ENCODE measurements at regions not wholly inside any gene's neighbourhood (a gene's known extent, or its start where the extent isn't known, plus 50 kb on each side); places are given as distances from the start of the nearest gene placed in this dataset.

DNA sequence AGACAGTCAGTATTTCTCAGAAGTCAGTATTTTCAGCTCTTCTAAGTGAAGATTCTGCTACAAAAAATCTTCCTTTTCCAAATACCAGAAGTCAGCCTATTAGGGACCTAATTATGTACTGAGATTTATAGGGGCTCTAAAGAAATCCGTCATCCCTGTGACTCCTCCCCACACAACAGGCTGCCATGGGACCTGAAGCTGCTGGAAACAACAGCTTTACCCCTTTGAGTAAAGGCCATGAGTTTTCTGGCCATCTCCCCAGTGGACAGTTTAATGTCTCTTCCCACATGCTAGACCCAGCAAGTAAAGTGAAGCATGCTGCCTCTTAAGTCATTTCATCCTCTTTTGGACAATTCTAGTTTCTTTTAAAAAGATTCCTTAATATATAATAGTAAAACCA lies 255.7 kb upstream of the ACVR2A start:
- Histone ChIP-seq H2BK120ac (ENCODE audit: low read depth, low read length, poor library complexity, severe bottlenecking) (no peak overlapping the region), H2AK5ac (ENCODE audit: insufficient read length, low read length) (no peak overlapping the region), H3K9ac (ENCODE audit: extremely low read depth, insufficient read length, low read length) (no peak overlapping the region), H3K23ac (ENCODE audit: insufficient read length, low read depth, low read length) (no peak overlapping the region), H3K4me2 (ENCODE audit: insufficient read depth, insufficient read length, low read length) (no peak overlapping the region), H4K5ac (ENCODE audit: insufficient read length, low read depth, low read length) (no peak overlapping the region), H3K27ac (ENCODE audit: insufficient read length, low read depth, low read length) (no peak overlapping the region), H3K14ac (ENCODE audit: insufficient read depth, low read length) (no peak overlapping the region), H3T11ph (ENCODE audit: low read length) (no peak overlapping the region), H3K4me1 (ENCODE audit: insufficient read depth, low read length) (no peaks in the 10 kb centered on the region), H3K4ac (ENCODE audit: low read depth, low read length) (no peak overlapping the region), H3K79me1 (ENCODE audit: insufficient read depth, low read depth, low read length, poor library complexity, severe bottlenecking) (no peaks in the 10 kb centered on the region), H4K20me1 (ENCODE audit: control insufficient read depth, insufficient read depth, insufficient read length) (no peaks in the 10 kb centered on the region), H3K9me3 (ENCODE audit: control insufficient read depth, low read depth, low read length) (no peaks in the 10 kb centered on the region), H3K56ac (ENCODE audit: insufficient read length, low read depth, low read length) (no peak overlapping the region), H2BK5ac (ENCODE audit: insufficient read length, low read length) (no peak overlapping the region), H3K23me2 (ENCODE audit: insufficient read length, low read depth, low read length, poor library complexity, severe bottlenecking) (no peaks in the 10 kb centered on the region), H4K91ac (ENCODE audit: insufficient read length, low read depth, low read length) (no peak overlapping the region), H2BK15ac (ENCODE audit: low read depth, low read length) (no peak overlapping the region), H2BK20ac (ENCODE audit: low read depth, low read length, poor library complexity, severe bottlenecking) (no peak overlapping the region), H3K27me3 (ENCODE audit: insufficient read depth, low read length) (no peaks in the 10 kb centered on the region), H3K18ac (ENCODE audit: insufficient read length, low read depth, low read length) (no peak overlapping the region), H4K8ac (replicated peaks; ENCODE audit: insufficient read length, low read depth, low read length) (no peak overlapping the region), H2AFZ (ENCODE audit: low read length) (no peak overlapping the region), H2BK12ac (ENCODE audit: insufficient read length, low read depth, low read length) (no peak overlapping the region), H3K79me2 (ENCODE audit: insufficient read depth, low read length) (no peaks in the 10 kb centered on the region)
- H3K27ac Mint-ChIP-seq, result no peak overlapping the region
- H3K36me3 Mint-ChIP-seq (ENCODE audit: insufficient read depth in 1 of 3, low read depth in 3 of 3), result peaks cover 0 to 17% (median 6%) of the 10 kb centered on the region in 3 experiments; a peak in 5 of 7 replicates
- WGBS (ENCODE audit: extremely low coverage, insufficient read length, low lambda C conversion rate), result no CpG with 5 or more reads among the region's 1 CpG
- no peaks in the 10 kb centered on the region; the same call in 1 of the 2 replicates for H3K27me3 Mint-ChIP-seq (ENCODE audit: low read depth)
- H3K4me3 Mint-ChIP-seq, result no peak overlapping the region
- TF ChIP-seq, protein P1, sequence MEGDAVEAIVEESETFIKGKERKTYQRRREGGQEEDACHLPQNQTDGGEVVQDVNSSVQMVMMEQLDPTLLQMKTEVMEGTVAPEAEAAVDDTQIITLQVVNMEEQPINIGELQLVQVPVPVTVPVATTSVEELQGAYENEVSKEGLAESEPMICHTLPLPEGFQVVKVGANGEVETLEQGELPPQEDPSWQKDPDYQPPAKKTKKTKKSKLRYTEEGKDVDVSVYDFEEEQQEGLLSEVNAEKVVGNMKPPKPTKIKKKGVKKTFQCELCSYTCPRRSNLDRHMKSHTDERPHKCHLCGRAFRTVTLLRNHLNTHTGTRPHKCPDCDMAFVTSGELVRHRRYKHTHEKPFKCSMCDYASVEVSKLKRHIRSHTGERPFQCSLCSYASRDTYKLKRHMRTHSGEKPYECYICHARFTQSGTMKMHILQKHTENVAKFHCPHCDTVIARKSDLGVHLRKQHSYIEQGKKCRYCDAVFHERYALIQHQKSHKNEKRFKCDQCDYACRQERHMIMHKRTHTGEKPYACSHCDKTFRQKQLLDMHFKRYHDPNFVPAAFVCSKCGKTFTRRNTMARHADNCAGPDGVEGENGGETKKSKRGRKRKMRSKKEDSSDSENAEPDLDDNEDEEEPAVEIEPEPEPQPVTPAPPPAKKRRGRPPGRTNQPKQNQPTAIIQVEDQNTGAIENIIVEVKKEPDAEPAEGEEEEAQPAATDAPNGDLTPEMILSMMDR (conservative IDR thresholded peaks at IDR 0.05), result no peak
- DNase-seq, result no peak
- peaks cover 8 to 17% of the 10 kb centered on the region in 2 experiments for H3K9me3 Mint-ChIP-seq
- H3K4me1 Mint-ChIP-seq, result no peaks in the 10 kb centered on the region
